Chondrocyte (in vitro differentiated cells): ENCODE measurements at regions not wholly inside any gene's neighbourhood (a gene's known extent, or its start where the extent isn't known, plus 50 kb on each side); places are given as distances from the start of the nearest gene placed in this dataset.

ENCODE experiments used
- DNase-seq: peaks from one replicate; pipeline ENCODE4 v3.0.0; 2021; ENCODE audit warnings: mixed read lengths, low spot score
- H3K27ac Mint-ChIP-seq: one replicate; pipeline ENCODE4 v1.8.0; 2021; ENCODE audit warnings: mild to moderate bottlenecking, moderate library complexity, mixed read lengths; ENCODE audit not compliant: unreplicated experiment
- H3K27me3 Mint-ChIP-seq: 2 replicates; pipeline ENCODE4 v1.8.0; 2021; ENCODE audit warnings: low read depth, mixed read lengths
- H3K36me3 Mint-ChIP-seq: 2 replicates; pipeline ENCODE4 v1.8.0; 2021; ENCODE audit warnings: low read depth, mixed read lengths
- H3K4me1 Mint-ChIP-seq: 2 replicates; pipeline ENCODE4 v1.8.0; 2021; ENCODE audit warnings: low read depth, mild to moderate bottlenecking, mixed read lengths
- H3K4me3 Mint-ChIP-seq: one replicate; pipeline ENCODE4 v1.8.0; 2021; ENCODE audit warnings: mild to moderate bottlenecking, moderate library complexity, mixed read lengths; ENCODE audit not compliant: unreplicated experiment
- H3K9me3 Mint-ChIP-seq: 2 replicates; pipeline ENCODE4 v1.8.0; 2021; ENCODE audit warnings: low read depth, mixed read lengths
- CTCF ChIP-seq: fragments of 200-600 bp; sonication (generic); IDR thresholded peaks from 2 replicates; pipeline ENCODE4 v1.5.0; 2021; ENCODE audit warnings: antibody characterized with exemption, mild to moderate bottlenecking, moderate library complexity

- H3K9me3 Mint-ChIP-seq = peaks cover 6% of the 10 kb centered on the region
- TF ChIP-seq CTCF = no peak
- no peak for DNase-seq
- H3K4me1 Mint-ChIP-seq = peaks cover 5% of the 10 kb centered on the region
- H3K27ac Mint-ChIP-seq = no peak overlapping the region
- H3K27me3 Mint-ChIP-seq = no peaks in the 10 kb centered on the region
- no peak overlapping the region for H3K4me3 Mint-ChIP-seq
- H3K36me3 Mint-ChIP-seq = no peaks in the 10 kb centered on the region
These were observed 749.9 kb upstream of the NUDT12 start for GRCh38 chr5:104312481-104312880.

- Mint-ChIP-seq H3K9me3 (no peaks in the 10 kb centered on the region), H3K27ac (no peak overlapping the region), H3K36me3 (no peaks in the 10 kb centered on the region), H3K4me3 (no peak overlapping the region), H3K27me3 (no peaks in the 10 kb centered on the region), H3K4me1 (peaks cover 12% of the 10 kb centered on the region)
- TF ChIP-seq CTCF = no peak
- no peak for DNase-seq
These were observed 743.0 kb upstream of the NUDT12 start for GRCh38 chr5:104305602-104306001.

- H3K27me3 Mint-ChIP-seq = no peaks in the 10 kb centered on the region
- no peak for DNase-seq
- no peak overlapping the region for H3K27ac Mint-ChIP-seq
- H3K4me3 Mint-ChIP-seq = no peak overlapping the region
- peaks cover 30% of the 10 kb centered on the region for H3K4me1 Mint-ChIP-seq
- no peaks in the 10 kb centered on the region for H3K36me3 Mint-ChIP-seq
- no peaks in the 10 kb centered on the region for H3K9me3 Mint-ChIP-seq
- TF ChIP-seq CTCF = no peak
These were observed 737.6 kb upstream of the NUDT12 start for GRCh38 chr5:104299998-104300706.

- DNase-seq = no peak
- Mint-ChIP-seq H3K4me1 (peaks cover 33% of the 10 kb centered on the region), H3K36me3 (no peaks in the 10 kb centered on the region), H3K9me3 (no peaks in the 10 kb centered on the region), H3K27ac (no peak overlapping the region), H3K27me3 (no peaks in the 10 kb centered on the region), H3K4me3 (no peak overlapping the region)
- TF ChIP-seq CTCF = no peak
These were observed 735.9 kb upstream of the NUDT12 start for GRCh38 chr5:104298518-104298917.

GRCh38 chr5:104297076-104297475 is 734.5 kb upstream of the NUDT12 start:
- Mint-ChIP-seq H3K4me1 (peaks cover 33% of the 10 kb centered on the region), H3K27me3 (no peaks in the 10 kb centered on the region), H3K4me3 (no peak overlapping the region), H3K27ac (peak overlapping the region; percentile 83), H3K36me3 (no peaks in the 10 kb centered on the region), H3K9me3 (no peaks in the 10 kb centered on the region)
- no peak for DNase-seq
- no peak for TF ChIP-seq CTCF
